Hepatocyte (in vitro differentiated cells): ENCODE measurements at regions not wholly inside any gene's neighbourhood (a gene's known extent, or its start where the extent isn't known, plus 50 kb on each side); places are given as distances from the start of the nearest gene placed in this dataset.

Experiments used
- DNase-seq: peaks from one replicate; pipeline ENCODE4 v3.0.0-alpha.2; 2016; ENCODE audit warnings: low spot score
- H2AFZ ChIP-seq: fragments of 200-600 bp; sonication (generic); 2 replicates; pipeline ENCODE4 v1.6.0; 2016; ENCODE audit warnings: antibody characterized with exemption, mild to moderate bottlenecking
- H3K27ac ChIP-seq: fragments of 200-600 bp; sonication (generic); 2 replicates; pipeline ENCODE4 v1.5.1; 2016; ENCODE audit warnings: mild to moderate bottlenecking
- H3K27me3 ChIP-seq: fragments of 200-600 bp; sonication (generic); 2 replicates; pipeline ENCODE4 v1.6.1; 2016
- H3K36me3 ChIP-seq: fragments of 200-600 bp; sonication (generic); replicated peaks from 2 replicates; pipeline ENCODE4 v1.5.1; 2016; ENCODE audit warnings: low read depth; ENCODE audit not compliant: insufficient read depth
- H3K4me1 ChIP-seq: fragments of 200-600 bp; sonication (generic); 2 replicates; pipeline ENCODE4 v1.5.1; 2016; ENCODE audit warnings: mild to moderate bottlenecking, moderate library complexity; ENCODE audit not compliant: insufficient read depth
- H3K4me2 ChIP-seq: fragments of 200-600 bp; sonication (generic); 2 replicates; pipeline ENCODE4 v1.6.0; 2016
- H3K4me3 ChIP-seq: fragments of 200-600 bp; sonication (generic); 2 replicates; pipeline ENCODE4 v1.5.1; 2016; ENCODE audit warnings: mild to moderate bottlenecking
- H3K79me2 ChIP-seq: fragments of 200-600 bp; sonication (generic); 2 replicates; pipeline ENCODE4 v1.6.0; 2017; ENCODE audit warnings: mild to moderate bottlenecking
- H3K9me2 ChIP-seq: fragments of 200-600 bp; sonication (generic); replicated peaks from 2 replicates; pipeline ENCODE4 v1.6.0; 2017; ENCODE audit warnings: mild to moderate bottlenecking; ENCODE audit not compliant: insufficient read depth
- H3K9me3 ChIP-seq: fragments of 200-600 bp; sonication (generic); 2 replicates; pipeline ENCODE4 v1.5.1; 2016; ENCODE audit warnings: low read depth, mild to moderate bottlenecking
- H4K20me1 ChIP-seq: fragments of 200-600 bp; sonication (generic); 2 replicates; pipeline ENCODE4 v1.6.0; 2016; ENCODE audit warnings: mild to moderate bottlenecking; ENCODE audit not compliant: insufficient read depth, poor library complexity, severe bottlenecking
- CTCF ChIP-seq: fragments of 200-600 bp; sonication (generic); IDR thresholded peaks from 2 replicates; pipeline ENCODE4 v1.5.1; 2016; ENCODE audit warnings: antibody characterized with exemption, mild to moderate bottlenecking; ENCODE audit not compliant: poor library complexity
- EZH2 ChIP-seq: fragments of 200-600 bp; sonication (generic); IDR thresholded peaks from 2 replicates; pipeline ENCODE4 v1.6.1; 2016; ENCODE audit warnings: antibody characterized with exemption, mild to moderate bottlenecking, borderline replicate concordance
- EZH2phosphoT487 ChIP-seq: fragments of 200-600 bp; sonication (generic); IDR thresholded peaks from one replicate; pipeline ENCODE4 v1.6.1; 2018; ENCODE audit warnings: antibody characterized with exemption, mild to moderate bottlenecking, low read depth, moderate library complexity; ENCODE audit not compliant: unreplicated experiment, severe bottlenecking
- WGBS: methylation state at CpG from one replicate; pipeline ENCODE4 v1.1.6; 2016; ENCODE audit warnings: low lambda C conversion rate; ENCODE audit errors: missing lambda C conversion rate; 5-methylcytosine and 5-hydroxymethylcytosine counted together

- Histone ChIP-seq H3K9me2 (no peaks in the 10 kb centered on the region), H3K4me2 (no peak overlapping the region), H4K20me1 (no peaks in the 10 kb centered on the region), H3K27ac (no peak overlapping the region), H2AFZ (no peak overlapping the region), H3K4me1 (peaks cover 18% of the 10 kb centered on the region), H3K4me3 (no peak overlapping the region), H3K36me3 (no peaks in the 10 kb centered on the region), H3K79me2 (no peaks in the 10 kb centered on the region), H3K9me3 (no peaks in the 10 kb centered on the region), H3K27me3 (no peaks in the 10 kb centered on the region)
- DNase-seq: no peak
- TF ChIP-seq EZH2phosphoT487: no peak
- no peak for TF ChIP-seq CTCF
- TF ChIP-seq EZH2: no peak
- WGBS: 51% methylated on average over 5 of the region's 5 CpGs
Measured at GRCh38 chr7:35355911-35356310, 102.0 kb upstream of the TBX20 start.

DNA sequence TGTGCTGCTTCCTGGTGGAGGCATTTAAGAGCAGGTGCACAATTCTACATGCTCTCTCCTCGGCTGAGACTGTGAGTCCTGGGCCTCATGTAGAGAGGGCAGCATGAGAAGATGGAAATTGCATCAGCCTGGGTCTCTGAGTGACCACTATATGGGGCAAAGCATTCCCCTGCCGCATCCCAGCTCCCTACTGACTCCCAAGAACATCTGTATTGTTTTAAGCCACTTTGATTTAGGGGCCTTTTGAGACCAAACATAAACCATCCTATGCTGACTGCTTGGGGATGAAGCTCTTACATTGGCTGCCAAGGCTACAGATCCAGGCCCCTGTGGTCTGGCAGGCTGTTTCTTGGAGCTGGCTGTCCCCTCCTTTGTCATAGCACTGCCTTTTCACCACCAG is 101.3 kb upstream of the TBX20 start:
- no peaks in the 10 kb centered on the region for H3K79me2 ChIP-seq
- H3K27ac ChIP-seq: no peak overlapping the region
- DNase-seq: no peak
- no peaks in the 10 kb centered on the region for H3K27me3 ChIP-seq
- H4K20me1 ChIP-seq: no peaks in the 10 kb centered on the region
- no peak overlapping the region for H3K4me3 ChIP-seq
- 69% methylated on average over 2 of the region's 2 CpGs for WGBS
- H2AFZ ChIP-seq: no peak overlapping the region
- no peaks in the 10 kb centered on the region for H3K36me3 ChIP-seq
- H3K4me1 ChIP-seq: peaks cover 18% of the 10 kb centered on the region
- no peak overlapping the region for H3K4me2 ChIP-seq
- no peaks in the 10 kb centered on the region for H3K9me3 ChIP-seq
- TF ChIP-seq EZH2 (no peak), EZH2phosphoT487 (no peak), CTCF (no peak)
- H3K9me2 ChIP-seq: no peaks in the 10 kb centered on the region

DNA sequence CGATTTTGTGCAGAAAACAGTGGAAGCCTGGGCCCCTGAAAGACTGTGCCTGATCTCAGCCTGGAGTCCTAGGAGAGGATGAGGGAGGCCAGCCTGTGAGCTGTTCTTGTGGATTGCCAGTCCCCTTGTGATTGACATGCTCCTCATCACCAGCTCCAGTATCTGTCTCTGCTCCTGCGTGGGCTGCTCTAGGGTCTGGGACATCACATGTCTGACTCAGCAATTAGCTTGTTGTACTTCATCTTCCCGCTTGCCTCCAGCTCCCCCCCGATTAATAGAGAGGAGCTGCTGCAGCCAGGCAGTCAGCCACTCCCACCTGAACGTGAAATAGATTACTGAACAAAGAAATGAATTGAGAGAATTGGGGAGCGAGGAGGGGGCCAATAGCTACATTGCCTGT is 99.6 kb upstream of the TBX20 start:
- no peak for DNase-seq
- H3K9me3 ChIP-seq: no peaks in the 10 kb centered on the region
- no peaks in the 10 kb centered on the region for H3K9me2 ChIP-seq
- WGBS: 37% methylated on average over 6 of the region's 6 CpGs
- TF ChIP-seq EZH2: no peak
- TF ChIP-seq EZH2phosphoT487: no peak
- peaks cover 18% of the 10 kb centered on the region for H3K4me1 ChIP-seq
- no peaks in the 10 kb centered on the region for H4K20me1 ChIP-seq
- H3K79me2 ChIP-seq: no peaks in the 10 kb centered on the region
- no peaks in the 10 kb centered on the region for H3K27me3 ChIP-seq
- H3K4me3 ChIP-seq: no peak overlapping the region
- no peak overlapping the region for H3K27ac ChIP-seq
- H3K4me2 ChIP-seq: no peak overlapping the region
- no peaks in the 10 kb centered on the region for H3K36me3 ChIP-seq
- H2AFZ ChIP-seq: no peak overlapping the region

- H3K4me2 ChIP-seq: no peak overlapping the region
- WGBS: 99% methylated on average over 4 of the region's 4 CpGs
- H3K27me3 ChIP-seq: no peaks in the 10 kb centered on the region
- no peaks in the 10 kb centered on the region for H3K9me2 ChIP-seq
- no peak overlapping the region for H3K4me3 ChIP-seq
- no peaks in the 10 kb centered on the region for H4K20me1 ChIP-seq
- no peak for DNase-seq
- H3K79me2 ChIP-seq: no peaks in the 10 kb centered on the region
- no peak overlapping the region for H2AFZ ChIP-seq
- no peaks in the 10 kb centered on the region for H3K9me3 ChIP-seq
- H3K36me3 ChIP-seq: no peaks in the 10 kb centered on the region
- no peak overlapping the region for H3K27ac ChIP-seq
- no peak for TF ChIP-seq EZH2
- TF ChIP-seq EZH2phosphoT487: no peak
- peaks cover 16% of the 10 kb centered on the region for H3K4me1 ChIP-seq
Measured at GRCh38 chr7:35351466-35351865, 97.6 kb upstream of the TBX20 start.
